ENCODE measurements at regions not wholly inside any gene's neighbourhood (a gene's known extent, or its start where the extent isn't known, plus 50 kb on each side); places are given as distances from the start of the nearest gene placed in this dataset.

DNA sequence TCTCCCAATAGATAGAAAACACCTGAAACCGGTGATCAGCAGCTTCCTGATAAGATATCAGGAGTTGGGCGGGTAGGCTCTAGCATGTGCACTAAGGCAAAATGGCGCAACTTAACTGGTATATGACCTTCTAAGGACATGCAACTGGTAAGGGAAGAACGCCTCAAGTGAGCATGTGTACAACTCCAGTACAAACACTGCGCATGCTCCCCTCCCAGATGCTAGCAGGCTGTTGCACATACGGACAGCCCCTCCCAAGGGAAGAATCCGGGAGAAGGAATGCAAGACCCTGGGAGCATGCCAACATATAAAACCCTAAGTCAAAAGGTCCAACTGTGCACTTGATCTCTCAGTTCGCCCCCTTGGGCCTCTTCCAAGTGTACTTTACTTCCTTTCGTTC lies 110.8 kb downstream of the TSEN15 start:
- Histone ChIP-seq H3K9me3 (ENCODE audit: control insufficient read depth in 2 of 3, insufficient read depth in 1 of 3, low read length in 3 of 3) (no peaks in the 10 kb centered on the region), H3K4me3 (ENCODE audit: low read length in 3 of 3) (no peak overlapping the region), H3K9ac (ENCODE audit: low read length in 3 of 3) (no peak overlapping the region), H3K4me1 (ENCODE audit: control insufficient read depth in 2 of 3, insufficient read depth in 2 of 3, low read depth in 1 of 3, low read length in 3 of 3) (no peaks in the 10 kb centered on the region), H3K27me3 (ENCODE audit: control insufficient read depth, insufficient read depth, low read length) (no peaks in the 10 kb centered on the region), H3K36me3 (ENCODE audit: control insufficient read depth in 2 of 3, insufficient read depth in 3 of 3, low read length in 3 of 3) (no peaks in the 10 kb centered on the region), H3K27ac (ENCODE audit: low read depth in 2 of 2, low read length in 2 of 2) (no peak overlapping the region)
- no peak for DNase-seq
- intact Hi-C loops (cut with DNase I) = no loop called here
- no peak for FAIRE-seq
- TF ChIP-seq, protein P1, sequence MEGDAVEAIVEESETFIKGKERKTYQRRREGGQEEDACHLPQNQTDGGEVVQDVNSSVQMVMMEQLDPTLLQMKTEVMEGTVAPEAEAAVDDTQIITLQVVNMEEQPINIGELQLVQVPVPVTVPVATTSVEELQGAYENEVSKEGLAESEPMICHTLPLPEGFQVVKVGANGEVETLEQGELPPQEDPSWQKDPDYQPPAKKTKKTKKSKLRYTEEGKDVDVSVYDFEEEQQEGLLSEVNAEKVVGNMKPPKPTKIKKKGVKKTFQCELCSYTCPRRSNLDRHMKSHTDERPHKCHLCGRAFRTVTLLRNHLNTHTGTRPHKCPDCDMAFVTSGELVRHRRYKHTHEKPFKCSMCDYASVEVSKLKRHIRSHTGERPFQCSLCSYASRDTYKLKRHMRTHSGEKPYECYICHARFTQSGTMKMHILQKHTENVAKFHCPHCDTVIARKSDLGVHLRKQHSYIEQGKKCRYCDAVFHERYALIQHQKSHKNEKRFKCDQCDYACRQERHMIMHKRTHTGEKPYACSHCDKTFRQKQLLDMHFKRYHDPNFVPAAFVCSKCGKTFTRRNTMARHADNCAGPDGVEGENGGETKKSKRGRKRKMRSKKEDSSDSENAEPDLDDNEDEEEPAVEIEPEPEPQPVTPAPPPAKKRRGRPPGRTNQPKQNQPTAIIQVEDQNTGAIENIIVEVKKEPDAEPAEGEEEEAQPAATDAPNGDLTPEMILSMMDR (IDR thresholded peaks at IDR 0.05; ENCODE audit: borderline replicate concordance, extremely low read depth, insufficient read depth) = no peak

DNA sequence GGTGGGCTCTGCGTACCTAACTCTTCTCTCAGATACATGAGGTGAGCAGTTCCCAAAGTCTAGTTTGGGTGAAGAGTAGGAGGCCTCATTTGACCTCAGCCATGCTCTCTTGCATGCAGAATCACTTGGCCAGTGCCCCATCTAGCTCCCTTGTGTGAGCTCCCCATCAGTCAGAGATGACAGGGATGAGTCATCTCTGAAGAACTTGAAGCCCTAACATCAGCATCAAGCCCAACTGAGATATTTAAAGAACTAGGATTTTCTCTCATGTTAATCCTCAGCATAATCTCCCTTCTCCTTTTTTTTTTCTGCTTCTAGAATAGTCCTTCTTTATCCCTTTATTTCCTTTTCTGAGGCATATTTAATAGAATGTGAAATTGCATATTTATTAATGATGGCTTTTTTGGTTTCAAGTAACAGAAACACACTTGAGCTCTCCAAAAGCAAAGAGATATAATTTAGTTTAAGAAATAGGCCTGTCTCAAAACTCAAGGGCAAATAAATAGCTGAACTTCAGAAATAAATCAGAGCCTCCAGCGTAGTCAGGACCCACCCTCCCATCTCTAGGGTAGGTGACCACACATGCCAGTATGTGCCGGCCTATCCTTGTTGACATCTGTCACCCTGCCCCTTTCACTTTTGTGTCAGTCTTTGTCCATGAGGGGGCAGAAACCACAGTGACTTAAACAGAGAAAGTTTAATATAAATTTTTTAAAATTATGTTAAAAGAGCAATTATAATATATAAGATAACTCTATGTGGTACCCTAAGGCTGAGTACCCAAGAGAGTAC lies 112.3 kb downstream of the TSEN15 start:
- H3K36me3 ChIP-seq (ENCODE audit: control insufficient read depth in 2 of 3, insufficient read depth in 3 of 3, low read length in 3 of 3) = no peaks in the 10 kb centered on the region
- TF ChIP-seq, protein P1 (IDR thresholded peaks at IDR 0.05; ENCODE audit: borderline replicate concordance, extremely low read depth, insufficient read depth) = no peak
- FAIRE-seq = no peak
- no peak overlapping the region for H3K27ac ChIP-seq (ENCODE audit: low read depth in 2 of 2, low read length in 2 of 2)
- H3K4me1 ChIP-seq (ENCODE audit: control insufficient read depth in 2 of 3, insufficient read depth in 2 of 3, low read depth in 1 of 3, low read length in 3 of 3) = no peaks in the 10 kb centered on the region
- DNase-seq = no peak
- no peaks in the 10 kb centered on the region for H3K27me3 ChIP-seq (ENCODE audit: control insufficient read depth, insufficient read depth, low read length)
- H3K9me3 ChIP-seq (ENCODE audit: control insufficient read depth in 2 of 3, insufficient read depth in 1 of 3, low read length in 3 of 3) = no peaks in the 10 kb centered on the region
- intact Hi-C loops (cut with DNase I) = no loop called here
- no peak overlapping the region for H3K9ac ChIP-seq (ENCODE audit: low read length in 3 of 3)
- H3K4me3 ChIP-seq (ENCODE audit: low read length in 3 of 3) = no peak overlapping the region

DNA sequence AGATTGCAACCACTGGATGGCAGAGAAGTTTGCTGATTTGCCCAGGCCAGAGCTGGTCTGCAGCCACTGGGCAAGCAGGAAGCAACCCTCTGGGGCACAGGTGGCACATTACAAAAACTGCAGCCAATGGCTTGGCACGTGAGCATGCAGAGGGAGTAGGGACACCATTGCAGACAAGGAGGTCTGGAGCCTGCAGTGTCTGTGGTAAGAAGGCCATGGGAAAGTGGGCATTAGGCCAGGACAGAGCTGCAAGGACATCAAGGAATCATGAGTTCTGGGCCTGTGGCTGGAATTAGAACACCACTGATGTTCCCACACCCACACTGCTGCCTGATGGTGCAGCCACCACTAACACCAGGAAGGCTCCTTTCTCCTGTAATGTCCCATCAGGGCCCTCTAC lies 113.0 kb downstream of the TSEN15 start:
- Histone ChIP-seq H3K4me3 (ENCODE audit: low read length in 3 of 3) (no peak overlapping the region), H3K36me3 (ENCODE audit: control insufficient read depth in 2 of 3, insufficient read depth in 3 of 3, low read length in 3 of 3) (no peaks in the 10 kb centered on the region), H3K27me3 (ENCODE audit: control insufficient read depth, insufficient read depth, low read length) (no peaks in the 10 kb centered on the region), H3K9ac (ENCODE audit: low read length in 3 of 3) (no peak overlapping the region), H3K4me1 (ENCODE audit: control insufficient read depth in 2 of 3, insufficient read depth in 2 of 3, low read depth in 1 of 3, low read length in 3 of 3) (no peaks in the 10 kb centered on the region), H3K9me3 (ENCODE audit: control insufficient read depth in 2 of 3, insufficient read depth in 1 of 3, low read length in 3 of 3) (no peaks in the 10 kb centered on the region), H3K27ac (ENCODE audit: low read depth in 2 of 2, low read length in 2 of 2) (no peak overlapping the region)
- FAIRE-seq = no peak
- TF ChIP-seq, protein P1 (IDR thresholded peaks at IDR 0.05; ENCODE audit: borderline replicate concordance, extremely low read depth, insufficient read depth) = no peak
- intact Hi-C loops (cut with DNase I) = no loop called here
- DNase-seq = no peak

DNA sequence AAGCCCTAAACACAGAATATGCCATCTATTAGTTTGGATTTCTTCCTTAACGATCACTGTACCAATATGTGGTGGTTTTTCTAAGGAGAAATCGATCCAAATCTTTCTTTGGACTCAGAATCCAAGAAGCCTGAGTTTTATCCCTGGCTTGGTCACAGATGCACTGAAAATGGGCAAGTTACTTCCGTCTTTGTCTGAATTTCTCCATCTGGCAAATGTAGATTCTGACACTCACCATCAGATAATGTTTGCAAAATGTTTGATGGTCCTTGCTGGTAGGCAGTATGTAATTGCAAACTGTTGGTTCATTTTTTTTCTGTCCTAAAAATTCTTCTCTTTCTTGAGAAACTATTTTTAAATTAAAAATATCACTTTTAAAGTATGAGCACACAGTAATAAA lies 115.0 kb downstream of the TSEN15 start:
- H3K4me1 ChIP-seq (ENCODE audit: control insufficient read depth in 2 of 3, insufficient read depth in 2 of 3, low read depth in 1 of 3, low read length in 3 of 3) = no peaks in the 10 kb centered on the region
- H3K27ac ChIP-seq (ENCODE audit: low read depth in 2 of 2, low read length in 2 of 2) = no peak overlapping the region
- H3K36me3 ChIP-seq (ENCODE audit: control insufficient read depth in 2 of 3, insufficient read depth in 3 of 3, low read length in 3 of 3) = no peaks in the 10 kb centered on the region
- FAIRE-seq (no peak), DNase-seq (no peak)
- H3K9ac ChIP-seq (ENCODE audit: low read length in 3 of 3) = no peak overlapping the region
- H3K9me3 ChIP-seq (ENCODE audit: control insufficient read depth in 2 of 3, insufficient read depth in 1 of 3, low read length in 3 of 3) = no peaks in the 10 kb centered on the region
- TF ChIP-seq, protein P1 (IDR thresholded peaks at IDR 0.05; ENCODE audit: borderline replicate concordance, extremely low read depth, insufficient read depth) = no peak
- intact Hi-C loops (cut with DNase I) = no loop called here
- no peaks in the 10 kb centered on the region for H3K27me3 ChIP-seq (ENCODE audit: control insufficient read depth, insufficient read depth, low read length)
- no peak overlapping the region for H3K4me3 ChIP-seq (ENCODE audit: low read length in 3 of 3)

Measured in kidney (tissue), 13 donors.